ENCODE measurements at regions not wholly inside any gene's neighbourhood (a gene's known extent, or its start where the extent isn't known, plus 50 kb on each side); places are given as distances from the start of the nearest gene placed in this dataset.

DNA sequence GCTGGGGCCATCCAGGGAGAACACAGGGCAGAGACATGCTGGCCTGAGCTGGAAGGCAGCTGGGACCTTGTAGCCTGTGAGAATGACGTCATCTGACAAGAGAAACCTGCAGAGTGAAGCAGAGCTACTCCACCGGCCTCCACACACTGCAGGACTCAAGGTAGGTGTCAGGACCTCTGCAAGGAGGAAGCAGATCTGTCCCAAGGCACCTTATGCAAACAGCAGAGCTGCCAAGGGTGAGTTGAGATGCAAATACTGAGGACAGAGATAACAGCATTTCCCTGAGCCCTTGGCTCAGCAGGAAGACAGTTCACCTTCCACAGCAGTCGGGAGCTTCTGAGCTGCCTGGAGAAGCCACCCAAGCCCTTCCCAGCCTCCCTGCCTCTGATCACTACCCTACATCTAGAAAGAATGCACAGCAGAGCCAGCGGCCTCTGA is 51.9 kb upstream of the IGSF9B start:
- Histone ChIP-seq H3K4me3 (ENCODE audit: low read depth, low read length) (no peak overlapping the region), H3K27ac (ENCODE audit: low read depth, low read length) (no peak overlapping the region), H3K9me3 (ENCODE audit: control insufficient read depth, insufficient read depth, low read length) (no peaks in the 10 kb centered on the region), H3K27me3 (ENCODE audit: control insufficient read depth, insufficient read depth, low read length) (peaks cover 2% of the 10 kb centered on the region)
- TF ChIP-seq CTCF (IDR thresholded peaks at IDR 0.05; ENCODE audit: low read depth, low read length): no peak
- CTCF ChIA-PET: no interaction called here
- POLR2A ChIA-PET: no interaction called here
- DNase-seq (ENCODE audit: low read depth, low spot score): no peak

DNA sequence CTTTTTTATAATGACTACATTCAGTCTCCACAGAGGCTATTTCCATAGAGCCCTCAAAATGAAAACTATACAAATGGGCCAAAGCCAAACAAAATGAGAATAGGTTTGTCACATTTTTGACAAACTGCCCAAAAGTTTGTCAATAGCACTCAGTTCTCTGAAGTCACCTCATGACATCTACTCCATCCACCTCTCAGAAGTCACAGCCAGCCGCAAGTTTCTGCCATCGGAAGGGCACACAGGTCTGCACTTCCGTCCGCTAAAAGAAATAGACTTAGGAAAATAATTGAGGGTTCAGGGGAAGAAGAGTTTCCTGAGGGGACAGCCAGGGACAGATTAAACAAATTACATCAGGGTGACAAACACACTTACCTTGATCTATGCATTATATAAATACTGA is 55.4 kb upstream of the JAM3 start:
- POLR2A ChIA-PET: no interaction called here
- CTCF ChIA-PET: no interaction called here
- H3K27ac ChIP-seq (ENCODE audit: low read depth, low read length): no peak overlapping the region
- no peaks in the 10 kb centered on the region for H3K9me3 ChIP-seq (ENCODE audit: control insufficient read depth, insufficient read depth, low read length)
- no peak for TF ChIP-seq CTCF (IDR thresholded peaks at IDR 0.05; ENCODE audit: low read depth, low read length)
- H3K27me3 ChIP-seq (ENCODE audit: control insufficient read depth, insufficient read depth, low read length): peaks cover 12% of the 10 kb centered on the region
- H3K4me3 ChIP-seq (ENCODE audit: low read depth, low read length): no peak overlapping the region
- DNase-seq (ENCODE audit: low read depth, low spot score): no peak

GRCh38 chr11:134014511-134014910 is 54.4 kb upstream of the JAM3 start:
- peak; percentile 40 for TF ChIP-seq CTCF (IDR thresholded peaks at IDR 0.05; ENCODE audit: low read depth, low read length)
- POLR2A ChIA-PET: no interaction called here
- CTCF ChIA-PET: no interaction called here
- DNase-seq (ENCODE audit: low read depth, low spot score): no peak
- Histone ChIP-seq H3K9me3 (ENCODE audit: control insufficient read depth, insufficient read depth, low read length) (no peaks in the 10 kb centered on the region), H3K27me3 (ENCODE audit: control insufficient read depth, insufficient read depth, low read length) (peaks cover 16% of the 10 kb centered on the region), H3K4me3 (ENCODE audit: low read depth, low read length) (no peak overlapping the region), H3K27ac (ENCODE audit: low read depth, low read length) (no peak overlapping the region)

DNA sequence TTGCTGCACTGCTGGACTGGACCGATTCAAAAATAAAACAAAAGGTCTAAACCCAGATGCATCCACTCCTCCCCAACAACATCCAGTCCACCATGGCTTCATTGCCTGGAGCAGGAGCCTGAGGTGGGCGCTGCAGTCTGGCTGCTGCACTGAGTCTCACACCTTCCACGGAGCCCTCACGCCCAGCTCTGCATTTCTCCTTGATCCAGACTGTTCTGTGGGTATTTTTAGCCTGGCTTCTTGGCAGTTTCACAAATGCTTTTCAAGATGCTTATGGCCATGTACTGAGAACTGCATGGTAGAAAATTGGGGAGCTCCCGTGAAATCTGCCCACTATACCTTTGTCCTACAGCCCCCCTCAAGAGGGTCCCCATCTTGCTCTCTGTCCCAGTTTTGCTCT is 53.3 kb upstream of the JAM3 start:
- CTCF ChIA-PET: no interaction called here
- POLR2A ChIA-PET: no interaction called here

More for the DNA sequence above, 53.3 kb upstream of the JAM3 start:
- DNase-seq (ENCODE audit: low read depth, low spot score): no peak
- Histone ChIP-seq H3K27me3 (ENCODE audit: control insufficient read depth, insufficient read depth, low read length) (peaks cover 19% of the 10 kb centered on the region), H3K27ac (ENCODE audit: low read depth, low read length) (no peak overlapping the region), H3K4me3 (ENCODE audit: low read depth, low read length) (no peak overlapping the region), H3K9me3 (ENCODE audit: control insufficient read depth, insufficient read depth, low read length) (no peaks in the 10 kb centered on the region)
- no peak for TF ChIP-seq CTCF (IDR thresholded peaks at IDR 0.05; ENCODE audit: low read depth, low read length)

Data from AG04450 (cell line).